ENCODE measurements at regions not wholly inside any gene's neighbourhood (a gene's known extent, or its start where the extent isn't known, plus 50 kb on each side); places are given as distances from the start of the nearest gene placed in this dataset.

- no peak for TF ChIP-seq CTCF (IDR thresholded peaks at IDR 0.05; ENCODE audit: borderline replicate concordance, extremely low read depth, low read length, poor library complexity, severe bottlenecking)
- no peak for TF ChIP-seq EZH2 (IDR thresholded peaks at IDR 0.05; ENCODE audit: borderline replicate concordance, low read depth, low read length, severe bottlenecking)
Observed at GRCh38 chr3:118537454-118537853, 497.2 kb downstream of the IGSF11 start.
